Liver (tissue), 3 donors: ENCODE measurements at regions not wholly inside any gene's neighbourhood (a gene's known extent, or its start where the extent isn't known, plus 50 kb on each side); places are given as distances from the start of the nearest gene placed in this dataset.

ENCODE experiments used
- EGR1 ChIP-seq, 2 donors: IDR thresholded peaks; 2 replicates each; pipeline ENCODE4 v1.6.1; 2016 to 2018; ENCODE audit warnings: antibody characterized with exemption in 2 of 2, low read depth in 2 of 2
- JUND ChIP-seq, 2 donors: IDR thresholded peaks; 2 replicates each; pipeline ENCODE4 v1.6.1; 2016; ENCODE audit warnings: antibody characterized with exemption in 2 of 2
- TAF1 ChIP-seq: conservative IDR thresholded peaks from 2 replicates; pipeline ENCODE4 v1.6.1; 2016; ENCODE audit warnings: antibody characterized with exemption, mild to moderate bottlenecking
- TF ChIP-seq, protein P1 (sequence below): fragments of 150-350 bp; IDR thresholded peaks from 2 replicates; pipeline ENCODE4 v1.5.1; 2017; ENCODE audit warnings: improper control_type of control experiment, low read depth, low read length; ENCODE audit not compliant: missing input control
- TF ChIP-seq, protein P2 (sequence below): IDR thresholded peaks from 2 replicates; pipeline ENCODE4 v1.6.1; 2016; ENCODE audit warnings: antibody characterized with exemption
- TF ChIP-seq, protein P3 (sequence below): IDR thresholded peaks from 2 replicates; pipeline ENCODE4 v1.6.1; 2016; ENCODE audit warnings: antibody characterized with exemption, mild to moderate bottlenecking
- donor health status: healthy.
- donor health status: healthy.

DNA sequence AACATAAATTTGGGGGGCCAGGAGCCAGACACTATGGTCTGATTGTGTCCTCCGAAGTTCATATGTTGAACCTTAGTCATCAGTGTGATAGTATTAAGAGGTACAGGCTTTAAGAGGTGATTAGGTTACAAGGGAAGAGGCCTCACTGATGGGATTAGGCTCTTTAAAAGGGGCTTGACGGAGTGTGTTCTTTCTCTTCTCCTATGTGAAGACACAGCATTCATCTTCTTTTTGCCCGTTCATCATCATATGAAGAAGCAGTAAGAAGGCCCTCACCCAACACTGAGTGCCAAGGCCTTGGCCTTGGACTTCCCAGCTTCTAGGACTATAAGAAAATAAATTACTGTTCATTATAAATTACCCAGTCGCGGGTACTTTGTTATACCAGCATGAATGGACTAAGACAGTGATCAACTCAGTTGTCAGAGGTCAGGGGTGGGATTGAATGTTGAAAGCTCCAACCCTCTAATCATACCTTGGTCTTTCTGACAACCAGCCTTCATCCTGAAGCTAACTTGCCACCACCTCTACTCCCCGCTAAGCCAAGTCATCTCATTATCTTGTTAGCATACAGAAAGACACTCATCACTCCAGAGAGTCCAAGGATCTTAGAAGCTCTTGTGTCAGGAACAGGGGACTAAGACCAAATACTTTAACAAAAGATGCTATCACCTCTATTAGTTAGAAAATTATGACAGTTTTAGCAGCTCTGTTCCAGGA is 543.4 kb upstream of the DIPK2B start:
- TF ChIP-seq, protein P1, sequence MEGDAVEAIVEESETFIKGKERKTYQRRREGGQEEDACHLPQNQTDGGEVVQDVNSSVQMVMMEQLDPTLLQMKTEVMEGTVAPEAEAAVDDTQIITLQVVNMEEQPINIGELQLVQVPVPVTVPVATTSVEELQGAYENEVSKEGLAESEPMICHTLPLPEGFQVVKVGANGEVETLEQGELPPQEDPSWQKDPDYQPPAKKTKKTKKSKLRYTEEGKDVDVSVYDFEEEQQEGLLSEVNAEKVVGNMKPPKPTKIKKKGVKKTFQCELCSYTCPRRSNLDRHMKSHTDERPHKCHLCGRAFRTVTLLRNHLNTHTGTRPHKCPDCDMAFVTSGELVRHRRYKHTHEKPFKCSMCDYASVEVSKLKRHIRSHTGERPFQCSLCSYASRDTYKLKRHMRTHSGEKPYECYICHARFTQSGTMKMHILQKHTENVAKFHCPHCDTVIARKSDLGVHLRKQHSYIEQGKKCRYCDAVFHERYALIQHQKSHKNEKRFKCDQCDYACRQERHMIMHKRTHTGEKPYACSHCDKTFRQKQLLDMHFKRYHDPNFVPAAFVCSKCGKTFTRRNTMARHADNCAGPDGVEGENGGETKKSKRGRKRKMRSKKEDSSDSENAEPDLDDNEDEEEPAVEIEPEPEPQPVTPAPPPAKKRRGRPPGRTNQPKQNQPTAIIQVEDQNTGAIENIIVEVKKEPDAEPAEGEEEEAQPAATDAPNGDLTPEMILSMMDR: no peak
- TF ChIP-seq JUND (IDR thresholded peaks at IDR 0.05) (no peak), TAF1 (no peak), EGR1 (IDR thresholded peaks at IDR 0.05; ENCODE audit: low read depth in 2 of 2) (no peak)
- TF ChIP-seq, protein P2, sequence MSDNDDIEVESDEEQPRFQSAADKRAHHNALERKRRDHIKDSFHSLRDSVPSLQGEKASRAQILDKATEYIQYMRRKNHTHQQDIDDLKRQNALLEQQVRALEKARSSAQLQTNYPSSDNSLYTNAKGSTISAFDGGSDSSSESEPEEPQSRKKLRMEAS: no peak
- TF ChIP-seq, protein P3, sequence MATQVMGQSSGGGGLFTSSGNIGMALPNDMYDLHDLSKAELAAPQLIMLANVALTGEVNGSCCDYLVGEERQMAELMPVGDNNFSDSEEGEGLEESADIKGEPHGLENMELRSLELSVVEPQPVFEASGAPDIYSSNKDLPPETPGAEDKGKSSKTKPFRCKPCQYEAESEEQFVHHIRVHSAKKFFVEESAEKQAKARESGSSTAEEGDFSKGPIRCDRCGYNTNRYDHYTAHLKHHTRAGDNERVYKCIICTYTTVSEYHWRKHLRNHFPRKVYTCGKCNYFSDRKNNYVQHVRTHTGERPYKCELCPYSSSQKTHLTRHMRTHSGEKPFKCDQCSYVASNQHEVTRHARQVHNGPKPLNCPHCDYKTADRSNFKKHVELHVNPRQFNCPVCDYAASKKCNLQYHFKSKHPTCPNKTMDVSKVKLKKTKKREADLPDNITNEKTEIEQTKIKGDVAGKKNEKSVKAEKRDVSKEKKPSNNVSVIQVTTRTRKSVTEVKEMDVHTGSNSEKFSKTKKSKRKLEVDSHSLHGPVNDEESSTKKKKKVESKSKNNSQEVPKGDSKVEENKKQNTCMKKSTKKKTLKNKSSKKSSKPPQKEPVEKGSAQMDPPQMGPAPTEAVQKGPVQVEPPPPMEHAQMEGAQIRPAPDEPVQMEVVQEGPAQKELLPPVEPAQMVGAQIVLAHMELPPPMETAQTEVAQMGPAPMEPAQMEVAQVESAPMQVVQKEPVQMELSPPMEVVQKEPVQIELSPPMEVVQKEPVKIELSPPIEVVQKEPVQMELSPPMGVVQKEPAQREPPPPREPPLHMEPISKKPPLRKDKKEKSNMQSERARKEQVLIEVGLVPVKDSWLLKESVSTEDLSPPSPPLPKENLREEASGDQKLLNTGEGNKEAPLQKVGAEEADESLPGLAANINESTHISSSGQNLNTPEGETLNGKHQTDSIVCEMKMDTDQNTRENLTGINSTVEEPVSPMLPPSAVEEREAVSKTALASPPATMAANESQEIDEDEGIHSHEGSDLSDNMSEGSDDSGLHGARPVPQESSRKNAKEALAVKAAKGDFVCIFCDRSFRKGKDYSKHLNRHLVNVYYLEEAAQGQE: no peak
